HEK293 (cell line): ENCODE measurements at regions not wholly inside any gene's neighbourhood (a gene's known extent, or its start where the extent isn't known, plus 50 kb on each side); places are given as distances from the start of the nearest gene placed in this dataset.

Source experiments
- CTCF ChIA-PET: fragments of 350-600 bp; formaldehyde crosslinking; extraction: SDS; loops from one replicate; lab custom pipeline; 2021; ENCODE audit warnings: antibody characterized with exemption; lab: Yijun Ruan, JAX
- POLR2A ChIA-PET: fragments of 300-600 bp; formaldehyde crosslinking; extraction: SDS; loops from one replicate; lab custom pipeline; 2020; ENCODE audit warnings: antibody characterized with exemption, inconsistent platforms; lab: Yijun Ruan, JAX
- H3K27ac ChIP-seq: fragments of 200-500 bp; sonication (Bioruptor generic); 2 replicates; pipeline ENCODE4 v1.5.1; 2014; ENCODE audit warnings: low read depth, low read length, control low read depth, inconsistent platforms; ENCODE audit errors: extremely low read depth
- H3K36me3 ChIP-seq, 2 experiments: fragments of 200-500 bp in 1 of 2; sonication (Bioruptor generic) in 1 of 2; 1 replicate in 1 of 2; 2 replicates in 1 of 2; pipeline ENCODE4 v1.5.1; 2014 to 2017; ENCODE audit warnings: inconsistent platforms in 2 of 2, low read length in 2 of 2; ENCODE audit not compliant: control insufficient read depth in 2 of 2, insufficient read depth in 1 of 2
- H3K4me1 ChIP-seq: fragments of 200-500 bp; sonication (Bioruptor generic); 2 replicates; pipeline ENCODE4 v1.5.1; 2014; ENCODE audit warnings: mild to moderate bottlenecking, low read length, inconsistent platforms; ENCODE audit not compliant: control insufficient read depth, insufficient read depth
- H3K4me3 ChIP-seq: 2 replicates; pipeline ENCODE4 v1.5.1; 2011; ENCODE audit warnings: low read depth, mild to moderate bottlenecking, control low read depth, low read length, moderate library complexity
- H3K9me3 ChIP-seq: fragments of 200-500 bp; sonication (Bioruptor generic); 2 replicates; pipeline ENCODE4 v1.5.1; 2014; ENCODE audit warnings: low read depth, low read length, inconsistent platforms; ENCODE audit not compliant: control insufficient read depth, insufficient read depth
- HOXD13 ChIP-seq: sonication (generic); formaldehyde crosslinking; IDR thresholded peaks from 2 replicates; pipeline ENCODE4 v1.8.0; 2022; ENCODE audit warnings: missing genetic modification reagents, borderline replicate concordance
- REPIN1 ChIP-seq: fragments of 450-650 bp; formaldehyde crosslinking; IDR thresholded peaks from 2 replicates; pipeline ENCODE4 v1.5.1; 2017; ENCODE audit warnings: missing biosample characterization, missing genetic modification characterization, low read depth
- TSHZ1 ChIP-seq: fragments of 450-650 bp; formaldehyde crosslinking; IDR thresholded peaks from 2 replicates; pipeline ENCODE4 v1.5.1; 2016; ENCODE audit warnings: missing biosample characterization, missing genetic modification characterization, borderline replicate concordance
- WT1 ChIP-seq: fragments of 450-650 bp; formaldehyde crosslinking; IDR thresholded peaks from 2 replicates; pipeline ENCODE4 v1.5.1; 2016; ENCODE audit warnings: missing biosample characterization, missing genetic modification characterization
- YY1 ChIP-seq: fragments of 450-650 bp; formaldehyde crosslinking; IDR thresholded peaks from 2 replicates; pipeline ENCODE4 v1.5.1; 2018; ENCODE audit warnings: missing biosample characterization, missing genetic modification characterization
- ZBTB20 ChIP-seq: fragments of 450-650 bp; formaldehyde crosslinking; IDR thresholded peaks from 2 replicates; pipeline ENCODE4 v1.5.1; 2016; ENCODE audit warnings: missing biosample characterization, missing genetic modification characterization
- ZBTB21 ChIP-seq: fragments of 450-650 bp; formaldehyde crosslinking; IDR thresholded peaks from 2 replicates; pipeline ENCODE4 v1.5.1; 2017; ENCODE audit warnings: missing biosample characterization, missing genetic modification characterization
- ZBTB44 ChIP-seq: fragments of 450-650 bp; IDR thresholded peaks from 2 replicates; pipeline ENCODE4 v1.5.1; 2018; ENCODE audit warnings: missing biosample characterization, mild to moderate bottlenecking, missing genetic modification characterization
- ZBTB48 ChIP-seq: fragments of 450-650 bp; formaldehyde crosslinking; IDR thresholded peaks from 2 replicates; pipeline ENCODE4 v1.5.1; 2016; ENCODE audit warnings: missing biosample characterization, missing genetic modification characterization
- ZBTB49 ChIP-seq: fragments of 450-650 bp; formaldehyde crosslinking; IDR thresholded peaks from 2 replicates; pipeline ENCODE4 v1.5.1; 2016; ENCODE audit warnings: missing biosample characterization, missing genetic modification characterization, low read depth
- ZNF175 ChIP-seq: fragments of 450-650 bp; formaldehyde crosslinking; IDR thresholded peaks from 2 replicates; pipeline ENCODE4 v1.5.1; 2016; ENCODE audit warnings: missing biosample characterization, missing genetic modification characterization
- ZNF248 ChIP-seq: fragments of 450-650 bp; formaldehyde crosslinking; IDR thresholded peaks from 2 replicates; pipeline ENCODE4 v1.5.1; 2017; ENCODE audit warnings: missing biosample characterization, missing genetic modification characterization
- ZNF266 ChIP-seq: fragments of 450-650 bp; formaldehyde crosslinking; IDR thresholded peaks from 2 replicates; pipeline ENCODE4 v1.5.1; 2016; ENCODE audit warnings: missing biosample characterization, missing genetic modification characterization, low read depth
- ZNF274 ChIP-seq, 2 experiments: fragments of 200-500 bp in 1 of 2; fragments of 450-650 bp in 1 of 2; sonication (Bioruptor generic) in 1 of 2; formaldehyde crosslinking in 1 of 2; IDR thresholded peaks; 2 replicates each; pipeline versions ENCODE4 v1.5.1 to v1.6.1; 2014 to 2016; ENCODE audit warnings: borderline replicate concordance in 1 of 2, inconsistent platforms in 1 of 2, low read length in 1 of 2, missing biosample characterization in 1 of 2, missing genetic modification characterization in 1 of 2
- ZNF341 ChIP-seq: fragments of 450-650 bp; formaldehyde crosslinking; IDR thresholded peaks from 2 replicates; pipeline ENCODE4; 2016; ENCODE audit warnings: low read depth, missing biosample characterization, missing genetic modification characterization
- ZNF362 ChIP-seq: fragments of 450-650 bp; formaldehyde crosslinking; IDR thresholded peaks from 2 replicates; pipeline ENCODE4 v1.5.1; 2016; ENCODE audit warnings: missing biosample characterization, missing genetic modification characterization
- ZNF366 ChIP-seq: fragments of 450-650 bp; formaldehyde crosslinking; conservative IDR thresholded peaks from 2 replicates; pipeline ENCODE4 v1.5.1; 2016; ENCODE audit warnings: missing biosample characterization, missing genetic modification characterization
- ZNF48 ChIP-seq: fragments of 450-650 bp; formaldehyde crosslinking; IDR thresholded peaks from 2 replicates; pipeline ENCODE4 v1.5.1; 2016; ENCODE audit warnings: missing biosample characterization, missing genetic modification characterization
- ZNF513 ChIP-seq: fragments of 450-650 bp; IDR thresholded peaks from 2 replicates; pipeline ENCODE4 v1.5.1; 2018; ENCODE audit warnings: missing biosample characterization, missing genetic modification characterization
- ZNF530 ChIP-seq: fragments of 450-650 bp; formaldehyde crosslinking; IDR thresholded peaks from 2 replicates; pipeline ENCODE4 v1.5.1; 2016; ENCODE audit warnings: low read depth, missing biosample characterization, missing genetic modification characterization
- ZNF610 ChIP-seq: fragments of 450-650 bp; formaldehyde crosslinking; IDR thresholded peaks from 2 replicates; pipeline ENCODE4 v1.5.1; 2016; ENCODE audit warnings: missing biosample characterization, missing genetic modification characterization, borderline replicate concordance
- ZNF629 ChIP-seq: fragments of 450-650 bp; formaldehyde crosslinking; IDR thresholded peaks from 2 replicates; pipeline ENCODE4 v1.5.1; 2017; ENCODE audit warnings: missing biosample characterization, missing genetic modification characterization
- ZNF747 ChIP-seq: fragments of 450-650 bp; formaldehyde crosslinking; IDR thresholded peaks from 2 replicates; pipeline ENCODE4 v1.5.1; 2016; ENCODE audit warnings: missing biosample characterization, missing genetic modification characterization
- ZNF843 ChIP-seq: fragments of 450-650 bp; formaldehyde crosslinking; IDR thresholded peaks from 2 replicates; pipeline ENCODE4 v1.5.1; 2016; ENCODE audit warnings: missing biosample characterization, missing genetic modification characterization

DNA sequence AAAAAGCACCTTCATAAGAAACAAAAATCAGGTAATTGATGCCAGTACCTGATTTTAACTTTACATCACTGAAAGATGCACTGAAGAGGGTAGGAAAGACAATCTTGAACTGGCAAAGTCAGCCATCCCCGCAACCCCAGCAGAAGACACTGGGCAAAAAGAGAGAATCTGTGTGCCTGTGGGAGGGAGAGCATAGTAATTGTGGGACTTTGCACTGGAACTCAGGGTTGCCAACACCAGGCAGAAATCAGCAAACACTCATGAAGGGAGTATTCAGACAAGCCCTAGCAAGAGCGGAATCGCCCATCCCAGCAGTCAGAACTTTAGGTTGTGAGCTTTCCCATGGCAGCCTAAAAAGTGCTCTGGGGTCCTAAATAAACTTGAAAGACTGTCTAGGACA lies 344.6 kb upstream of the GJE1 start:
- Histone ChIP-seq H3K4me1 (no peaks in the 10 kb centered on the region), H3K36me3 (peaks cover 0 to 7% of the 10 kb centered on the region in 2 experiments; a peak in 1 of 3 replicates), H3K27ac (no peak overlapping the region), H3K9me3 (no peaks in the 10 kb centered on the region), H3K4me3 (no peak overlapping the region)
- ChIA-PET POLR2A (no interaction called here), CTCF (interaction anchor here (0.6 kb wide), 1 partner anchor 673 kb away, joined by 8 read pairs; no protein-coding TSS in a partner anchor)
- TF ChIP-seq ZNF513 (no peak), ZBTB20 (tag by site-specific recombination) (no peak), HOXD13 (no peak), ZBTB48 (tag by site-specific recombination) (no peak), ZNF366 (tag by site-specific recombination) (no peak), ZNF274 (IDR thresholded peaks at IDR 0.05; ENCODE audit: low read length) (no peak), ZNF274 (tag by site-specific recombination; IDR thresholded peaks at IDR 0.05; ENCODE audit: borderline replicate concordance) (no peak), ZNF747 (tag by site-specific recombination) (no peak), ZNF48 (tag by site-specific recombination) (no peak), ZNF629 (tag by site-specific recombination) (no peak), YY1 (no peak), WT1 (tag by site-specific recombination) (no peak), ZNF843 (tag by site-specific recombination) (no peak), ZNF341 (tag by site-specific recombination) (no peak), ZBTB21 (tag by site-specific recombination) (no peak)

- ChIA-PET CTCF (no interaction called here), POLR2A (no interaction called here)
- TF ChIP-seq TSHZ1 (tag by site-specific recombination) = no peak
- TF ChIP-seq ZNF341 (tag by site-specific recombination) = no peak
- TF ChIP-seq ZNF530 (tag by site-specific recombination) = no peak
- TF ChIP-seq ZNF175 (tag by site-specific recombination) = no peak
- no peak for TF ChIP-seq ZNF266 (tag by site-specific recombination)
- TF ChIP-seq ZNF610 (tag by site-specific recombination) = no peak
- TF ChIP-seq ZNF362 (tag by site-specific recombination) = no peak
- no peak for TF ChIP-seq ZBTB49 (tag by site-specific recombination)
- TF ChIP-seq REPIN1 (tag by site-specific recombination) = no peak
- TF ChIP-seq ZBTB44 (tag by site-specific recombination) = no peak
- no peak for TF ChIP-seq ZNF248 (tag by site-specific recombination)
These were observed 349.1 kb upstream of the GJE1 start for GRCh38 chr6:141783585-141783984.

More at GRCh38 chr6:141783585-141783984, 349.1 kb upstream of the GJE1 start:
- H3K4me1 ChIP-seq = no peaks in the 10 kb centered on the region
- peaks cover 0 to 7% of the 10 kb centered on the region in 2 experiments; a peak in 1 of 3 replicates for H3K36me3 ChIP-seq
- H3K4me3 ChIP-seq = no peak overlapping the region
- no peaks in the 10 kb centered on the region for H3K9me3 ChIP-seq
- no peak overlapping the region for H3K27ac ChIP-seq
